ENCODE measurements at regions not wholly inside any gene's neighbourhood (a gene's known extent, or its start where the extent isn't known, plus 50 kb on each side); places are given as distances from the start of the nearest gene placed in this dataset.

DNA sequence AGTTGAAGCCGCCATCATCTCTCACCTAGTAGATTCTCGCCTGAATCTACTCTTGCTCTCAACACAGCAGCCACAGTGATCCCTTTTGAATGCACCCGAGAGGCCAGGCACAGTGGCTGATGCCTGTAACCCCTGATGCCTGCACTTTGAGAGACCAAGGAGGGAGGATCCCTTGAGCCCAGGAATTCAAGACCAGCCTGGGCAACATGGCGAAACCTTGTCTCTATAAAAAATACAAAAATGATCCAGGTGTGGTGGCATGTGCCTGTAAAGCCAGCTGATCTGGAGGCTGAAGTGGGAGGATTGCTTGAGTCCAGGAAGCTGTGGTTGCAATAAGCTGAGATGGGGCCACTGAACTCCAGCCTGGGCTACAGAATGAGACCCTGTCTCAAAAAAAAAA, 60.3 kb upstream of the EML4 start:
- DNase-seq = no peak

DNA sequence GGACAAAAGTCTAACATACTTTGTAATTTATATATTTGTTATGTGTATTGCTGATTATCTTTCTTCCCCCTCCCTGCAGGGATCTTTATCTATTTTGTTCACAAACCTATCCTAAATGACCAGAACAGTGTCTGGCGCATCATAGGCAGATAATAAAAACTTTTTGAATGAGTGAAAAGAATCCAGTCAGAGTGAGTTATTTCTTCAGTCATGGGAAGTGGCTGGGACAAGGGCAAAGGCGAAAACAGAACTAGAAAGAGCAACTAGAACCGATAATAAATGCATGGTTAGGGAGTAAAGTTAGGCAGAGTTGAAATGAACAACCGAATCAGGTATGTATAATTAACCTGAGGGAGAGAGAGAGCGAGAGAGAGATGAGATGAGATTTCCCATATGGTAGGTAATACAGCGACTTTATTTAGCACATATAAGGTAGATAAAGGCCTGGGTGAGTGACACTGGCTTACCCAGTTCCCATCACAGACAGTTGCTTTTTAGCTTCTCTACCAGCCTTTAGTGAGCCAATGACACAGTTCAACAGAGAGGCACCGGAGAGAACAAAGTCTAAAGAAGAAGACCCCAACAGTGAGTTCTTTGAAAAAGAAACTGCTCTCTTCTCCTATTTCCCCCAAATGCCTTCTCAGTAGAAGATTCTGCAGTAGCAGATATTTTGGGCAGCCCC, 59.1 kb upstream of the EML4 start:
- DNase-seq = no peak

DNA sequence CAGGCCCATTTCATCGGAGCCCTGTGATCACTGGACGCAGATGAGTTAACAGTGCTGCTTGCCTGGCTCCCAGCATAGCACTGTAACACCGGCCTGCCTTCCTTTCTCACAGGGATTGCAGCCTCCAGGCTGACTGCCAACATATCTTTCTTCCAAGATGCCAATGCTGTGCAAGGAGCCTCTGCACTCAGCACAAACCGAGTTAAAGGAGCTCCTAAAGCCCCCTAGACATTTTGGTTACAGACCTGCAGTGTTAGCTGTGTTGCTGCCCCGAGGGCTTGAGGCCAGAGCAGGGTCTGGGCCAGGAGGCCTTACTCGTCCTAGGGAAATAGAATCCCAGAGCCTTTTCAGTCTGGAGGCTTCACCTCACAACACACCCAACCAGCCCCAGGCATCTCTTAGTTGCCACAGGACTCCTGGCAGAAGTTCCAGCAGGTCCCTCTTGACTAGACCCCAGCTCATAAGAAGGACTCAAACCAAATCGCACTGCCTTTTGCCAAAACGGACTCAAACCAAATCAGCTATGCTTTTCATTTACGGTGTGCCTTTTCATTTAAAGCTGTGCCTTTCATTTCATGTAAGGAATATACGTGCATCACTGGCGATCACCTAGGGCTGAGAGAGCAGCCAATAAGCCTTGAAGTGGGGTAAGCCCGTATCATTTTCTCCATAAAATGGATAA, 58.4 kb upstream of the EML4 start:
- no peak for DNase-seq

DNA sequence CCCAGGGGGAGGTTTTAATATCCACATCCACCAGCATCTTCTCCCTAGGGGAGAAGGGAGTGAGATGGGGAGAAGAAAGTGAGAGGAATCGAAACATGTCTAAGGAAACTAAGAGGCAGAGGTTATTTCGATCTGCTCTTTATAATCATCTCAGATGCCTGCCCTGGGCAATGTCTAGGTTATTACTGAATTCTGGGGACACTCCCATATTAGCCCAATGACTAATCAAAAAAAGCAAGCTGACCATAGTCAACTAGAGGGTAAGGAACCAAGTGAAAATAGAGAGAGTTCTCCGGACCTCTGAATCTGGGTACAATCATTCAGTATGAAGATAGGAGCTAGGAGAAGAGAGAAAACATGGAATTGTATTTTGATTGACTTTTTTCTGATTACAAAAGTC, 56.7 kb upstream of the EML4 start:
- no peak for DNase-seq

DNA sequence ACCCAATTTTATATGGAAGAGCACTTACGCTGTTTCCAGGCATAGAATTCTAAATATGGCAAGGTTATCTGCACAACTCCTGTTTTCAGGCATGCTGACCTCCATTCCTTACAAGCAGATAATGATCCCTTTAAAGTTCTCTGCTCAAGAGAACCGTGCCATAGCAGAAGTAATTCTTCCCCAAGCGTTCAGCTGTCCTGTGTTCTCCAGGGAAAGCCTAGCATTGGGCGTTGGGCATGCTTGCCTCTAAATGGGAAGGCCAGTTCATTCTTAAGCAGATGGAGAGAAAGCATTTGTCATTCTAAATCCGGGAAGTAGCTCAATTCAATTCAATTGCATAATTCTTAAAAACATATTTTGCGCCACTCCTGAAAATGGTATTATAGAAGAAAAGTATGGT, 55.7 kb upstream of the EML4 start:
- no peak for DNase-seq

DNA sequence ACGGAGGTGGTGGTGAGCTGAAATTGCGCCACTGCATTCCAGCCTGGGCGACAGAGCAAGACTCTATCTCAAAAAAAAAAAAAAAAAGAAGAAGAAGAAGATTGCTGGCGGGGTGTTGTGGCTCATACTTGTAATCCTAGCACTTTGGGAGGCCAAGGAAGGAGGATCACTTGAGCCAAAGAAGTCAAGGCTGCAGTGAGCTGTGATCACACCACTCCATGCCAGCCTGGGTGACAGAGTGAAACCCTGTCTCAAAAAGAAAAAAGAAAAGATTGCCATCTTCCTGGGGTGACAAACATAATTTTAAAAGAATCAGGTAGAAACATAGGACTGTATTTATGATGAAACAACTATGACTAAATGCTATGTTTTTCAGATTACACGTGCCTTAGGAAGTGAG, 55.1 kb upstream of the EML4 start:
- no peak for DNase-seq

DNA sequence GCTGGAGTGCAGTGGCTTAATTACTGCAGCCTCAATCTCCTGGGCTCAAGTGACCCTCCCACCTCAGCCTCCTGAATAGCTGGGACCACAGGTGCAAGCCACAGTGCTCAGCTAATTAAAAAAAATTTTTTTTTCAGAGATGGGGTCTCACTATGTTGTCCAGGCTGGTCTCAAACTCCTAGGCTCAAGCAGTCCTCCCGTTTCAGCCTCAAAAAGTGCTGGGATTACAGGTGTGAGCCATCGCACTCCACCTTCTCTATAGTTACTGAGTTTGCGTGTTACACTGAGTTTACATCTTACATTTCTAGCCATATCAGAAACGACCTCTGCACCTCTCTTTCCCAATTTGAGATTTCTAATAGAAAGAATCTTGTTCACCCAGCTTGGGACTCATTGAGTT, 53.6 kb upstream of the EML4 start:
- DNase-seq = no peak

DNA sequence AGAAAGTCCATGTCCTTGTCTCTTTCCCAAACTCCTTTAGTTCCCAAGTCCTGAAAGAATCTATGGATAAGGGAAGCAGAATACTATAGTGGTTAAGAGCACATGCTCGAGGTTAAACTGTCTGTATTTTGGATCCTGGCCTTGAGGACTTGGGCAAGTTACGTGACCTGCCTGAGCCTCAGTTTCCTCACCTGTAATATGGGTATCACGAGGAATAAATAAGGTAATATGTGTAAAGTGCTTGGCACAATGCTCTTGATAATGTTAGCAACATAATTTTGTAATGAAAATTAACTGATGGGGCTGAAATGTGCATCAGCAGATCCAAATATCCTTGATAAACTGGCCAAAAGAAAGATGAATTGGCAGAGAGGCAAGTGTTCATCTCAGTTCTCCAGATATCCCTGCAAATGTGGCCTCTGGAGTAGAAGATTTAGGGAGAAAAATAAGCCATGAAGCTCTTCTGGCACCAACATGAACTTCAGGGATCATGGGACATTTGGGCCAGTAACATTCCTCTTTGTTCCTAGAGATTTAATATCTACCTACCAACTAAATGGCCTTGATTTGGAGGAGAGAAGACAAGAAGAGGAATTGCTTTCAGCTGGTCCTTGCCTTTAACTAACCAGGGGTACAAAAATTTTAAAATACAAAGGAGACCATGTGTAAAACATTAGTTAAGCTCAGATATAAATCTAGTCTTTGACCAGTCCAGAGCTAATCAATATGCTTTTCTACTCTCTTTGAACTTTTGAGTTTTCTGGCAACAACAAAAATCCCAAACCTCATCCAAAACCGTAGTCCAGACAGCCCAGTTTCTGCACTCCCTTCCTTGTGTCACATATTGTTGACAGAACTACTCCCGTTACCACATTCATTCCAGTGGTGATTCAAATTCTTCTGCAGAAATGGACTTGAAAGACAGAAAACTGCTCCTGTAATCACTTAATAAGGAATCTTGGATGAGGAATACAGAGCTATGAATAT, 52.7 kb upstream of the EML4 start:
- no peak for DNase-seq

DNA sequence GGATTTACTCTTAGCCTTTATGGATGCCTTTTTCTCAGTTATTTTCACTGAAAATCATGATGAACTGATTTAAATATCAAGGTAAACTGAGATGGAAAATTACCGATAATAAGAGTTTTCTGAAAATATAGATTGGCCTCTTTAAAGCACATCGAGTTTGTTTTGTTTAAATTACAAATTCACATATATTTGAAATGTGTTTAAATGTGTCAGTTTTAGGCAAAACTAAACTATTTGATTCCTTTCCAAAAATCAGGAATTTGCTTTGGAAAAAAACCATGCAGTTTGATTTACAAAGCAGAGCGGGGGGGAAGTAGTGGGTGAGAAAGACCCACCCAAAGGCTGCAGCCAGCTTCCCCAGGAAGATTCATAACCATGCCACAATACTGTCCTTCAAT, 52.0 kb upstream of the EML4 start:
- no peak for DNase-seq

DNA sequence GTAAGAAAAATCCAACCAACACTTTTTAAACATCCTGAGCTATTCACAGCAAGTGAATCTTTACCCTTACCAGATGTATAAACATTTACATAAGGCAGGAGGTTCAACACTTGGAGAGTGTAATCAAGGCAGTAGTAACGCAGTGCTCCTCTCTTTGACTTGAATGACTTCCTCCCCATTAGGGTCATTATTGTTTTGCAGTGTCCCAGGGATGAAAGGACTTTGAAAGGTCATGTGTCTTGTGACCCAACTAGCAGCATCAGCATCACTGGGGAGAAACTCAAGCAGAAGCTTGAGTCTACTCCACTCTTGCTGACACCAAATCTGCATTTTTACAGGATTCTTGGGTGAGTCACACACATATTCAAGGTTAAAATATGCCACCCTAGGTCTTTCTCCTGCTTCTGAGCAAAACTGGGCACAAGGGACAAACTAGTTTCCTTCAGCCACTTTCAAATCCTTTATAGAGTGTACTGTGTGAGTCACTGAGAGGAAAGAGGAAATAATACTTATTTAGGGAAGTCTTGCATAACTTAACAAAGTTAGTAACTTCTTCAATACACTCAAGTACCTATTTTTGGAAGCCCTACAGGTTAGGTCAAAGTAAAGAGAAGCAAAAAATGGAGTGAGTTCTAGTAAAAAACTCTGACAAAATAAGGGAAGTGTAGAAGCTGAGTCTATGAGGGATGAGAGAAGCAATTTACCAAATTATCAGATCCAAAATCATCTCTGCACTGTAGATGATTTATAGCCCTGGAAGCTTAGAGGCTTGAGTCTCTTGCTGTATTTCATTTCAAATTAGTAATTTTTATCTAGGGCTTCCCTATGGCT, 51.0 kb upstream of the EML4 start:
- peak; percentile 37 to 55 for DNase-seq

DNA sequence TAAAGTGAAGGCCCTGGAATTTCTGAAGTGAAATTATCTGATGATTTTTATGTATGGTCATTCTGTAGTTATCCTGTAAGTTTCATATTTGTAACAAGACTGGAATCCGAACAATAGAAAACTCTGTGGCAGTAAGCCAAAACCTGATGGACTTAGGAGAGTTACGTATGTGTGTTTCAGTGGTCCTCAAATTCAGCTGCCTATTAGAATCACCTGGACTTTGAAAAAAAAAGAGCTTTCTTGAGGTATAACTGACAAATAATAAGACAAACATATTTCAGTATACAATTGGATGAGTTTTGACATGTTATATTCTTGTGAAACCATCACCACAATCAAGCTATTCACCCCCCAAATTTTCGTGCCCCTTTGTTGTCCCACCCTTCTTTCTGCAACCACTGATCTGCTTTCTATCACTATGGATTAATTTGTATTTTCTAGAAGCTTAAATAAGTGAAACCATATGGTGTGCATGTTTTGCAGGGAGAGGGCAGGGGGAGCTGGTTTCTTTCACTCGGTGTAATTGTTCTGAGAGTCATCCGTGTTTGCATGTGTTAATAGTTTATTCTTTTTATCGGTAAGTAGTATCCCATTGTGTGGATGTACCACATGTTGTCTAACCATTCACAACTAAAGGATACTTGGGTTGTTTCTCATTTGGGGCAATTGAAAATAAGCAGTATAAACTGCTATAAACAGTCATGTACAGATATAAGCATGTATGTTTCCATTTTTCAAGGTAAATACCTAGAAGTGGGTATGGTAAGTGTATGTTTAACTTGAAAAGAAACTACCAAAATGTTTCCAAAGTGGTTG, 50.2 kb upstream of the EML4 start:
- no peak for DNase-seq
